ENCODE measurements at regions not wholly inside any gene's neighbourhood (a gene's known extent, or its start where the extent isn't known, plus 50 kb on each side); places are given as distances from the start of the nearest gene placed in this dataset.
"Not testable (repeated sequence)": the region's sequence is repeated elsewhere in the genome, so short reads cannot be mapped to it uniquely, and the experiment has no call there.

- Histone ChIP-seq H3K9me3 (no peaks in the 10 kb centered on the region), H3K27me3 (no peaks in the 10 kb centered on the region), H3K27ac (no peak overlapping the region), H3K4me3 (no peak overlapping the region), H3K4me1 (no peaks in the 10 kb centered on the region), H3K36me3 (no peaks in the 10 kb centered on the region), H3K9ac (ENCODE audit: low read depth in 2 of 2, low read length in 2 of 2) (no peak overlapping the region)
- TF ChIP-seq, protein P1, sequence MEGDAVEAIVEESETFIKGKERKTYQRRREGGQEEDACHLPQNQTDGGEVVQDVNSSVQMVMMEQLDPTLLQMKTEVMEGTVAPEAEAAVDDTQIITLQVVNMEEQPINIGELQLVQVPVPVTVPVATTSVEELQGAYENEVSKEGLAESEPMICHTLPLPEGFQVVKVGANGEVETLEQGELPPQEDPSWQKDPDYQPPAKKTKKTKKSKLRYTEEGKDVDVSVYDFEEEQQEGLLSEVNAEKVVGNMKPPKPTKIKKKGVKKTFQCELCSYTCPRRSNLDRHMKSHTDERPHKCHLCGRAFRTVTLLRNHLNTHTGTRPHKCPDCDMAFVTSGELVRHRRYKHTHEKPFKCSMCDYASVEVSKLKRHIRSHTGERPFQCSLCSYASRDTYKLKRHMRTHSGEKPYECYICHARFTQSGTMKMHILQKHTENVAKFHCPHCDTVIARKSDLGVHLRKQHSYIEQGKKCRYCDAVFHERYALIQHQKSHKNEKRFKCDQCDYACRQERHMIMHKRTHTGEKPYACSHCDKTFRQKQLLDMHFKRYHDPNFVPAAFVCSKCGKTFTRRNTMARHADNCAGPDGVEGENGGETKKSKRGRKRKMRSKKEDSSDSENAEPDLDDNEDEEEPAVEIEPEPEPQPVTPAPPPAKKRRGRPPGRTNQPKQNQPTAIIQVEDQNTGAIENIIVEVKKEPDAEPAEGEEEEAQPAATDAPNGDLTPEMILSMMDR (IDR thresholded peaks at IDR 0.05) = no peak
- intact Hi-C loops (cut with DNase I) = no loop called here
- DNase-seq = no peak
Measured at GRCh38 chr5:2537378-2538145, 213.9 kb downstream of the IRX2 start.

- Histone ChIP-seq H3K27ac (no peak overlapping the region), H3K9ac (ENCODE audit: low read depth in 2 of 2, low read length in 2 of 2) (no peak overlapping the region), H3K4me1 (no peaks in the 10 kb centered on the region), H3K4me3 (no peak overlapping the region), H3K36me3 (no peaks in the 10 kb centered on the region), H3K27me3 (no peaks in the 10 kb centered on the region), H3K9me3 (no peaks in the 10 kb centered on the region)
- TF ChIP-seq, protein P1 (IDR thresholded peaks at IDR 0.05) = no peak
- intact Hi-C loops (cut with DNase I) = no loop called here
- no peak for DNase-seq
Measured at GRCh38 chr5:2536632-2537377, 214.7 kb downstream of the IRX2 start.

GRCh38 chr5:2534970-2535369, 216.5 kb downstream of the IRX2 start:
- Histone ChIP-seq H3K4me1 (no peaks in the 10 kb centered on the region), H3K27me3 (no peaks in the 10 kb centered on the region), H3K36me3 (no peaks in the 10 kb centered on the region), H3K27ac (no peak overlapping the region), H3K9ac (ENCODE audit: low read depth in 2 of 2, low read length in 2 of 2) (no peak overlapping the region), H3K4me3 (no peak overlapping the region), H3K9me3 (no peaks in the 10 kb centered on the region)
- intact Hi-C loops (cut with DNase I) = no loop called here
- no peak for DNase-seq
- TF ChIP-seq, protein P1 (IDR thresholded peaks at IDR 0.05) = no peak

GRCh38 chr5:2534251-2534650, 217.2 kb downstream of the IRX2 start:
- Histone ChIP-seq H3K9me3 (no peaks in the 10 kb centered on the region), H3K4me3 (no peak overlapping the region), H3K27ac (no peak overlapping the region), H3K36me3 (no peaks in the 10 kb centered on the region), H3K9ac (ENCODE audit: low read depth in 2 of 2, low read length in 2 of 2) (no peak overlapping the region), H3K27me3 (no peaks in the 10 kb centered on the region), H3K4me1 (no peaks in the 10 kb centered on the region)
- TF ChIP-seq, protein P1 (IDR thresholded peaks at IDR 0.05) = no peak
- intact Hi-C loops (cut with DNase I) = no loop called here
- DNase-seq = no peak

DNA sequence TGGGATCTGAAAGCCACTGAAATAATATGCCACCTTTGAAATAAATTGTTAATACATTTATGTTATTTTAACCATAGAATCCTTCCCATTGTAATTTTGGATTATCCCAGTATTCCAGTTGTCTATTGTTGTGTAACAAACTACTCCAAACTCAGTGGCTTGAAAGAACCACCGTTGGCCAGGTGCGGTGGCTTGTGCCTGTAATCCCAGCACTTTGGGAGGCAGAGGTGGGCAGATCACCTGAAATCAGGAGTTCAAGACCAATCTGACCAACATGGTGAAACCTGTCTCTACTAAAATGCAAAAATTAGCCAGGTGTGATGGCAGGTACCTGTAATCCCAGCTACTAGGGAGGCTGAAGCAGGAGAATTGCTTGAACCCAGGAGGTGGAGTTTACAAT, 217.6 kb downstream of the IRX2 start:
- H3K4me1 ChIP-seq; H3K9ac ChIP-seq (ENCODE audit: low read depth in 2 of 2, low read length in 2 of 2); H3K4me3 ChIP-seq; H3K27me3 ChIP-seq; H3K9me3 ChIP-seq; H3K36me3 ChIP-seq; DNase-seq; intact Hi-C loops (cut with DNase I); H3K27ac ChIP-seq: not testable (repeated sequence)

DNA sequence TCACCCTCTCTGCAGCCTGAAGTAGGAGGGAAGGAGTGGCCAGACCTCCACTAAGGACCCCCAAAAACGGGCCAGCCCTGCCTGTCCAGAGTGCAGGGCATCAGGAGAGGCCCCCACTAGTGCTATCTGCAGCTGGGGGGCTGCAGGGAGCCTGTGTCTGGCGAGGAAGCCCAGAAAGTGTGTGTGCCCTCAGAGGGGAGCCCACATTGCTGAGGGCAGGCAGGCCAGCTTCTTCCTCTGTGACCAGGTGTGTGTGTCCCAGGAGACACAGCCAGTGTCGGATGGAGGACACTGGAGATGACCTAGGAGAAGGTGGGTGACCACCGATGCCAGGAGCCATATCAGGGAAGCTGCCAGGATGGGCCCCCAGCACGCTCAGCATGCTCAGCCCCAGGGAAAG, 218.7 kb downstream of the IRX2 start:
- TF ChIP-seq, protein P1 (IDR thresholded peaks at IDR 0.05) = no peak
- Histone ChIP-seq H3K9ac (ENCODE audit: low read depth in 2 of 2, low read length in 2 of 2) (no peak overlapping the region), H3K36me3 (no peaks in the 10 kb centered on the region), H3K4me3 (no peak overlapping the region), H3K4me1 (no peaks in the 10 kb centered on the region), H3K27me3 (no peaks in the 10 kb centered on the region), H3K27ac (no peak overlapping the region), H3K9me3 (no peaks in the 10 kb centered on the region)
- intact Hi-C loops (cut with DNase I) = no loop called here
- DNase-seq = no peak

Data from colonic mucosa (tissue), 4 donors.